ENCODE measurements at regions not wholly inside any gene's neighbourhood (a gene's known extent, or its start where the extent isn't known, plus 50 kb on each side); places are given as distances from the start of the nearest gene placed in this dataset.

- Histone ChIP-seq H3K27me3 (ENCODE audit: control insufficient read depth, insufficient read depth, low read length) (no peaks in the 10 kb centered on the region), H3K4me1 (ENCODE audit: control insufficient read depth, insufficient read depth, low read length) (no peaks in the 10 kb centered on the region), H3K36me3 (ENCODE audit: control insufficient read depth, insufficient read depth, low read length) (no peaks in the 10 kb centered on the region), H3K4me3 (ENCODE audit: low read length) (no peak overlapping the region), H3K27ac (ENCODE audit: low read length) (no peak overlapping the region), H3K9me3 (ENCODE audit: control insufficient read depth, insufficient read depth, low read length) (no peaks in the 10 kb centered on the region)
- no CpG with 5 or more reads among the region's 1 CpG for WGBS (ENCODE audit: insufficient coverage, insufficient read length)
- DNase-seq (ENCODE audit: low read depth, low spot score): no peak
Measured at GRCh38 chr13:74682746-74683145, 548.5 kb upstream of the KLF12 start.

GRCh38 chr13:74681891-74682290 lies 547.7 kb upstream of the KLF12 start:
- Histone ChIP-seq H3K9me3 (ENCODE audit: control insufficient read depth, insufficient read depth, low read length) (no peaks in the 10 kb centered on the region), H3K27me3 (ENCODE audit: control insufficient read depth, insufficient read depth, low read length) (no peaks in the 10 kb centered on the region), H3K4me3 (ENCODE audit: low read length) (no peak overlapping the region), H3K27ac (ENCODE audit: low read length) (no peak overlapping the region), H3K4me1 (ENCODE audit: control insufficient read depth, insufficient read depth, low read length) (no peaks in the 10 kb centered on the region), H3K36me3 (ENCODE audit: control insufficient read depth, insufficient read depth, low read length) (no peaks in the 10 kb centered on the region)
- no peak for DNase-seq (ENCODE audit: low read depth, low spot score)
- WGBS (ENCODE audit: insufficient coverage, insufficient read length): no CpG with 5 or more reads among the region's 3 CpGs

GRCh38 chr13:74678308-74678965 lies 544.2 kb upstream of the KLF12 start:
- Histone ChIP-seq H3K4me3 (ENCODE audit: low read length) (no peak overlapping the region), H3K27me3 (ENCODE audit: control insufficient read depth, insufficient read depth, low read length) (no peaks in the 10 kb centered on the region)
- WGBS (ENCODE audit: insufficient coverage, insufficient read length): no CpG with 5 or more reads among the region's 1 CpG

GRCh38 chr13:74675972-74676371 lies 541.8 kb upstream of the KLF12 start:
- no CpG with 5 or more reads among the region's 3 CpGs for WGBS (ENCODE audit: insufficient coverage, insufficient read length)
- Histone ChIP-seq H3K9me3 (ENCODE audit: control insufficient read depth, insufficient read depth, low read length) (no peaks in the 10 kb centered on the region), H3K27ac (ENCODE audit: low read length) (no peak overlapping the region), H3K36me3 (ENCODE audit: control insufficient read depth, insufficient read depth, low read length) (no peaks in the 10 kb centered on the region), H3K4me3 (ENCODE audit: low read length) (no peak overlapping the region), H3K4me1 (ENCODE audit: control insufficient read depth, insufficient read depth, low read length) (no peaks in the 10 kb centered on the region), H3K27me3 (ENCODE audit: control insufficient read depth, insufficient read depth, low read length) (no peaks in the 10 kb centered on the region)
- DNase-seq (ENCODE audit: low read depth, low spot score): no peak

More at GRCh38 chr13:74678308-74678965, 544.2 kb upstream of the KLF12 start:
- Histone ChIP-seq H3K27ac (ENCODE audit: low read length) (no peak overlapping the region), H3K4me1 (ENCODE audit: control insufficient read depth, insufficient read depth, low read length) (no peaks in the 10 kb centered on the region), H3K9me3 (ENCODE audit: control insufficient read depth, insufficient read depth, low read length) (no peaks in the 10 kb centered on the region), H3K36me3 (ENCODE audit: control insufficient read depth, insufficient read depth, low read length) (no peaks in the 10 kb centered on the region)
- no peak for DNase-seq (ENCODE audit: low read depth, low spot score)

- no peaks in the 10 kb centered on the region for H3K27me3 ChIP-seq (ENCODE audit: control insufficient read depth, insufficient read depth, low read length)
- DNase-seq (ENCODE audit: low read depth, low spot score): no peak
- H3K36me3 ChIP-seq (ENCODE audit: control insufficient read depth, insufficient read depth, low read length): no peaks in the 10 kb centered on the region
- no peaks in the 10 kb centered on the region for H3K4me1 ChIP-seq (ENCODE audit: control insufficient read depth, insufficient read depth, low read length)
- no peaks in the 10 kb centered on the region for H3K9me3 ChIP-seq (ENCODE audit: control insufficient read depth, insufficient read depth, low read length)
- no peak overlapping the region for H3K27ac ChIP-seq (ENCODE audit: low read length)
- no CpG with 5 or more reads among the region's 5 CpGs for WGBS (ENCODE audit: insufficient coverage, insufficient read length)
- no peak overlapping the region for H3K4me3 ChIP-seq (ENCODE audit: low read length)
Measured at GRCh38 chr13:74675182-74675581, 541.0 kb upstream of the KLF12 start.

GRCh38 chr13:74674720-74675119 lies 540.5 kb upstream of the KLF12 start:
- DNase-seq (ENCODE audit: low read depth, low spot score): no peak
- Histone ChIP-seq H3K4me1 (ENCODE audit: control insufficient read depth, insufficient read depth, low read length) (no peaks in the 10 kb centered on the region), H3K27ac (ENCODE audit: low read length) (no peak overlapping the region), H3K36me3 (ENCODE audit: control insufficient read depth, insufficient read depth, low read length) (no peaks in the 10 kb centered on the region), H3K27me3 (ENCODE audit: control insufficient read depth, insufficient read depth, low read length) (no peaks in the 10 kb centered on the region), H3K9me3 (ENCODE audit: control insufficient read depth, insufficient read depth, low read length) (no peaks in the 10 kb centered on the region), H3K4me3 (ENCODE audit: low read length) (no peak overlapping the region)
- no CpG with 5 or more reads among the region's 1 CpG for WGBS (ENCODE audit: insufficient coverage, insufficient read length)

GRCh38 chr13:74669149-74669548 lies 534.9 kb upstream of the KLF12 start:
- H3K4me3 ChIP-seq (ENCODE audit: low read length): no peak overlapping the region
- no peaks in the 10 kb centered on the region for H3K4me1 ChIP-seq (ENCODE audit: control insufficient read depth, insufficient read depth, low read length)
- no peaks in the 10 kb centered on the region for H3K9me3 ChIP-seq (ENCODE audit: control insufficient read depth, insufficient read depth, low read length)
- DNase-seq (ENCODE audit: low read depth, low spot score): no peak
- no peaks in the 10 kb centered on the region for H3K36me3 ChIP-seq (ENCODE audit: control insufficient read depth, insufficient read depth, low read length)
- H3K27me3 ChIP-seq (ENCODE audit: control insufficient read depth, insufficient read depth, low read length): no peaks in the 10 kb centered on the region
- H3K27ac ChIP-seq (ENCODE audit: low read length): no peak overlapping the region

- Histone ChIP-seq H3K9me3 (ENCODE audit: control insufficient read depth, insufficient read depth, low read length) (no peaks in the 10 kb centered on the region), H3K4me3 (ENCODE audit: low read length) (no peak overlapping the region), H3K27me3 (ENCODE audit: control insufficient read depth, insufficient read depth, low read length) (no peaks in the 10 kb centered on the region), H3K36me3 (ENCODE audit: control insufficient read depth, insufficient read depth, low read length) (no peaks in the 10 kb centered on the region), H3K4me1 (ENCODE audit: control insufficient read depth, insufficient read depth, low read length) (no peaks in the 10 kb centered on the region), H3K27ac (ENCODE audit: low read length) (no peak overlapping the region)
- no CpG with 5 or more reads among the region's 3 CpGs for WGBS (ENCODE audit: insufficient coverage, insufficient read length)
- DNase-seq (ENCODE audit: low read depth, low spot score): no peak
Measured at GRCh38 chr13:74667656-74668203, 533.5 kb upstream of the KLF12 start.

- Histone ChIP-seq H3K9me3 (ENCODE audit: control insufficient read depth, insufficient read depth, low read length) (no peaks in the 10 kb centered on the region), H3K4me3 (ENCODE audit: low read length) (no peak overlapping the region), H3K4me1 (ENCODE audit: control insufficient read depth, insufficient read depth, low read length) (no peaks in the 10 kb centered on the region), H3K27me3 (ENCODE audit: control insufficient read depth, insufficient read depth, low read length) (no peaks in the 10 kb centered on the region), H3K27ac (ENCODE audit: low read length) (no peak overlapping the region), H3K36me3 (ENCODE audit: control insufficient read depth, insufficient read depth, low read length) (no peaks in the 10 kb centered on the region)
- DNase-seq (ENCODE audit: low read depth, low spot score): no peak
- no CpG with 5 or more reads among the region's 2 CpGs for WGBS (ENCODE audit: insufficient coverage, insufficient read length)
Measured at GRCh38 chr13:74662905-74663304, 528.7 kb upstream of the KLF12 start.

- no CpG with 5 or more reads among the region's 2 CpGs for WGBS (ENCODE audit: insufficient coverage, insufficient read length)
- H3K27me3 ChIP-seq (ENCODE audit: control insufficient read depth, insufficient read depth, low read length): no peaks in the 10 kb centered on the region
- no peaks in the 10 kb centered on the region for H3K36me3 ChIP-seq (ENCODE audit: control insufficient read depth, insufficient read depth, low read length)
- DNase-seq (ENCODE audit: low read depth, low spot score): no peak
- H3K9me3 ChIP-seq (ENCODE audit: control insufficient read depth, insufficient read depth, low read length): no peaks in the 10 kb centered on the region
- H3K27ac ChIP-seq (ENCODE audit: low read length): no peak overlapping the region
- no peak overlapping the region for H3K4me3 ChIP-seq (ENCODE audit: low read length)
- H3K4me1 ChIP-seq (ENCODE audit: control insufficient read depth, insufficient read depth, low read length): no peaks in the 10 kb centered on the region
Measured at GRCh38 chr13:74661851-74662250, 527.6 kb upstream of the KLF12 start.

- no CpG with 5 or more reads among the region's 1 CpG for WGBS (ENCODE audit: insufficient coverage, insufficient read length)
- Histone ChIP-seq H3K27ac (ENCODE audit: low read length) (no peak overlapping the region), H3K9me3 (ENCODE audit: control insufficient read depth, insufficient read depth, low read length) (no peaks in the 10 kb centered on the region), H3K36me3 (ENCODE audit: control insufficient read depth, insufficient read depth, low read length) (no peaks in the 10 kb centered on the region), H3K4me1 (ENCODE audit: control insufficient read depth, insufficient read depth, low read length) (no peaks in the 10 kb centered on the region), H3K4me3 (ENCODE audit: low read length) (no peak overlapping the region), H3K27me3 (ENCODE audit: control insufficient read depth, insufficient read depth, low read length) (no peaks in the 10 kb centered on the region)
- DNase-seq (ENCODE audit: low read depth, low spot score): no peak
Measured at GRCh38 chr13:74657765-74658164, 523.6 kb upstream of the KLF12 start.

Measured in iPS DF 6.9 (cell line).